HG03442 (cell line): ENCODE measurements at regions not wholly inside any gene's neighbourhood (a gene's known extent, or its start where the extent isn't known, plus 50 kb on each side); places are given as distances from the start of the nearest gene placed in this dataset.

Experiments used
- ATAC-seq: cut with Tn5 transposase; IDR thresholded peaks from one replicate; pipeline ENCODE4 v1.9.1; 2021; ENCODE audit warnings: mild to moderate bottlenecking, moderate library complexity; ENCODE audit not compliant: unreplicated experiment

DNA sequence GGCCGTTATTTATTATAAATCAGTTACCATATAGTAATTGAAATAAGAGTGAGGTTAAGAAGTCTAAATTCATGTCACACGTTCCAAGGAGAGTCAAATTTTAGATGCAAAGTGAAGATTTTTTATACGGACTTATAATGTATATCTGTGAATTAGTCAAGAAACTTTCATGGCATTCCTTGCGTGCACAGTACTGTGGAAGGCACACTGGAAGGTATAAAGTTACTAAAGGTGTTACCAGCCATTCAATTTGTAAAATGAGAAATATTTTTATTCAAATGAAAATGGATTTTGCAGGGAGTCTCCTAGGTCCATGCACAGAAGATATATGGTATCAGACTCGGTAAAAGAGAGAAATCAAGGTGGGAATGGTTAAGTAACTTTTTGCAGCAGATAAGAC, 408.1 kb upstream of the CTNND2 start:
- ATAC-seq: no peak

DNA sequence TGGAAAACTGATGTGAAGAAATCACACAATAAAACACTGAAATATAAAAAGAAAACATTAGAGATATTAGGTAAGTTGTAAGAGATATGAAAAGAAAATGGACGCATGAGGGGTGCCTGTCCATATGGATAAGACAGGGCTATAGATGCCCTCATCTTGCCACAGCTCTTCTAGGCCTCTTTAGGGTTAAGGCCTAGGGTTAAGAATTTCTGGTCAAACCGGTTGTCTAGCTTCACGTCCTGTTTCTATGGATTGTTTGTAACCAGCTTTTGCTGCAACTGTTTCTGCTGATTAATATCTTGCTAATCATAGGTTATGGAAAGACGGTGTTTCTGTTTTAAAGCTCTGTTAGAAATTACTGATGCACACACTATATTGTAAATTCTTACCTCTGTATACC, 389.9 kb upstream of the CTNND2 start:
- no peak for ATAC-seq

DNA sequence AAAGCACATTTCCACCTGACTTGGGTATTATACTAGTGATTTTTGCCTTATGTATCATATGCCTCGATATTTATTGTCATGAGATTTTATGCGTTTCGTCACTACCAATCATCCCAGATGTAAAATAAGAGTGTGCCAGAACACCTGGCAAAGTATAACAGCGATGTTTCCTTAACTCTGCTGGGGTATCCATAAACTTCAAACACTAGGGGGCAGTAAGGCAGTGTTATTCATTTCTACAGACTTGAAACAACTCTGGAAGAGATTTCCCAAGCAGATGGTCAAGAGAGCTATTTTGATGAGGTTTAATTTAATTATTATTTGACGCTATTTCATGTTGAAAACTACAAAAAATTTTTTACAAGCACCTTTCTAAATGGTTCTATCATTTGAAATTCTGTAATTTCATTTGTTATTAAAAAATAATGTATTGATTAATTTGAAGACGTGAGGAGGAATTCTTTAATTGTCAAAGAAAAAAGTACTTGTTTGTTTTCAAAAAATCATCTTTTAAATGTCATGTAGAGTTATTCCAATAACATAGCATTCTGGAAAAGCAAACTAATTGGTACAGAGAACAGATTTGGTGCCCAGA, 388.5 kb upstream of the CTNND2 start:
- no peak for ATAC-seq

DNA sequence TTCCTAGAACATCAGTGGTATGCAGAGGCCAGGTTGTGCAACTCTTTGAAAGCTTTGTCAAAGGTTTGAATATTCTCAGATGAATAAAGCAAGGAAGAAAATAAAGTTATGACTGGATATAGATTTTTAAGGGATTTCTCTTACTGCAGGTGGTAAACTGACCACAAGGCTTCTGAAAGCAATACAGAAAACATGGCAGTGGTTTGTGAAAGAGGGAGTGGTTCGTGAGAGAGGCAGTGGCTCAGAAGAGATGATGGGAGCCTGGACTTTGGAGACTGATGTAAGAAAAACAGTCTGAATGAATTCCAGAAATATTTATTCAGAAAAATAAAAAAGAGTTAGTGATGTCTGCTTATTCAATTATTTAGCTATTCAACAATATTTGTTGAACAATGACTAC, 380.4 kb upstream of the CTNND2 start:
- no peak for ATAC-seq

DNA sequence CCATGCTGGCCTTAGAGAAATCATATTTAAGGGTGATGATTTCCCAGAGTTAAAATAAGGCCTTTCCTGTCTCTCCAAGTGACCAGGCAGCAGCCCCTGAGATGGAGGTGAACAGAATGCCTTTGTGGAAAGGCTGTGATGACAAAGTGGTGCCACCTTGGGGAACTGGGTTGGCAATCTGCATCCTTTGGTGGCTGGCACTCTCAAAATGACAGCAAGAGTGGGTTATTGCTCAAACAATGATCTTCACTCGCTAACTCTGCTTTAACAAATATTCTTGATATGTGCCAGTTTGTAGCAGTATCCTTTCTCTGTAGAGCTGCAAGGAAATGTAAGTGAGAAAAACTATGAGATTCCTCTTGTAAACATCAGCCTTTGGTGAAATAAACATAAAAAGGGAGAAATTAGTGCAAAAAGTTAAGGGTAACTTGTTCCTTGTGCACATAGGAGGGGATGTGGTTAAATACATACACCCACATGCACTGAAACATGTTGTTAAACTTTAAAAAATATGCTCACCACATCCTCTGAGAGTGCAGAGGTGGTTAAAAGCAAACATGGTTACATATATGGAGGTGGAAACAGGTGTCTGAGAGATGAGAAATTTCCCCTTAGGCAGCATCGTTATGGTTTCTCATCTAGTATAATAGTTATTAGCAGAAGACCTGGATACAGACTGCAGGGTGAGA, 373.4 kb upstream of the CTNND2 start:
- no peak for ATAC-seq

DNA sequence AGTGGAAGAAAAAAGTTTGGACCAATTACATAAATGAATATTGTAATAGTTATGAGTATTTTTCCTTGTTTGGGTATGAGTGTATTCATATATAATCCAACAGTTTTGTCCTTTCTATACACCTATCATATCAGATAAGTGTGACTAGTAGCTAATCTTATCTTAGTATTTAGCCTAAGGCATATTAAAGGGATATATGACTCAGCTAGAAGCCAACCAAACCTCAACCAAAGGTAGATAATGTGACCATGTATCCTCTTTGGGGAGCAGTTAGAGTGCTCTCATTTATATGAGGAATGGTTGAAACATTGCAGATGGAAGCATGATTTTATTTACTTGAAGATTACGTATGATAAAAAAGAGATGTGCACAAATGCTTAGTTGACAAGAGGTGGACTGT, 370.0 kb upstream of the CTNND2 start:
- no peak for ATAC-seq

DNA sequence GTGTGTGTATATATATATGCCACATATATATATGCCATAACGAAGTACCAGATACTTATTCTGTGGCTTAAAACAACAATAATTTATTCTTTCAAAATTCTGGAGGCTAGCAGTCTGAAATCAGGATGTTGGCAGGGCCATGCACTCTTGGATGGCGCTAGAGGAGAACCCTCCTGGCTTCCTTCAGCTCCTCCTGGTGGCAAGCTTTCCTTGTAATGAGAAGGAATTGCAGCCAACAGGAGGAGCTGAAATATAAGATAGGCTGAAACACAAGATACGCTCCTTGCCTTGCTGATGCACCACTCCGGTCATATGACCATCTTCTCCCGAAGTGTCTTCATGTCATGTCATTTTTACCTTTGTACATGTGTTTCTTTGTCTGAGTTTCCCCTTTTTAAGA, 368.1 kb upstream of the CTNND2 start:
- no peak for ATAC-seq

DNA sequence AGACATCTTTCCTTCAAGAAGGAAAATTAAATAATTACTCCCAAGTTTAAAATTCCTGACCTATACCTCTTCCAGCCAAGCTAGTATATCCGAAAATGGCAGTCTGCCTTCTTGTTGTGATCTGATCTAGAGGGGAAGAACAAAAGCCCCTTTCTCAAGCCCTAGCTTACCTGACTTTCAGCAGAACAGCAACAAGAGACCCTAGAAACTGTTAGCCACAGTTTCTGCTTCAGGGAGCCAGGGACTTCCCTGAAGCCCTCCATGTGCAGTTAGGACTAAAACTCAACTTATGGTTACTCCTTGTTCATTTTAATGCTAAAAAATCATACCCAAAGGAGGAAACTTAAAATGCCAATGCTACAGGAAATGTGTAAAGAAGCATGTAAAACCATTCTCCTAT, 366.7 kb upstream of the CTNND2 start:
- ATAC-seq: no peak

DNA sequence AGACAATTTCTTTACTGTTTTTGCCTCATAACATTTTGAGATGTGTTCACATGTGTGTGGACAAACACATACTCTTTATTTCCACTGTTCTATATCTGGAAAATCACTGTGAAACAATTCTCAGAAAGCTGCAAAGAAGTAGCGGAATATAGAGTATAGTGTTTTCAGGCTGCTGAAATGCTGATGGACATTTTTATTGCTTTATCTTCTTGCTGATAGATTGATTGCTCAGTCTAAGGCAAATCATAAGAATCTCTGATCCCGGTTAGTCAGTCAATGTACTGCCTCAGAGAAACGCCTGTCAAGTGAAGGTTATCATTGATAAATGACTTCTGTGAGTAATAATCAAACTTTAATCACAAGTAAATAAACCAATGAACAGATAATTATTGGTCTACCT, 364.9 kb upstream of the CTNND2 start:
- no peak for ATAC-seq

DNA sequence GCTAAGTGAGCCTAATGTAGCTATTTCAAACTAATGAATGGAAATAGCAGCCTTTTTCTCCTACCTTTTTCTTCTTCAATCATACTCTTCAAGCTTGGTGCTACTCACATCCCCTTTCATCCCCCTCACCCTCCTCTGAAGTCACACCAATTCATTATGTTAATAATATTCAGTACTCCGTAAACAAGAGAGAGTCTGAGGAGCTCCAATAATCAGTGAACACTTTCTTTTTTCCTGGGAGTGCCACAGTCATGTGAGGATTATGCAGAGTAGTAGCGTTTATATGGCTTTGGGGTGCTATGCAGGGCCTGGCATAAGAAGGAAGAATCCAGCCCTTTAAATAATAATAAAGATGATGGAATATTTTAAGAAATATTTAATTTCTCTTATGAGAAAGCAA, 354.3 kb upstream of the CTNND2 start:
- ATAC-seq: no peak

DNA sequence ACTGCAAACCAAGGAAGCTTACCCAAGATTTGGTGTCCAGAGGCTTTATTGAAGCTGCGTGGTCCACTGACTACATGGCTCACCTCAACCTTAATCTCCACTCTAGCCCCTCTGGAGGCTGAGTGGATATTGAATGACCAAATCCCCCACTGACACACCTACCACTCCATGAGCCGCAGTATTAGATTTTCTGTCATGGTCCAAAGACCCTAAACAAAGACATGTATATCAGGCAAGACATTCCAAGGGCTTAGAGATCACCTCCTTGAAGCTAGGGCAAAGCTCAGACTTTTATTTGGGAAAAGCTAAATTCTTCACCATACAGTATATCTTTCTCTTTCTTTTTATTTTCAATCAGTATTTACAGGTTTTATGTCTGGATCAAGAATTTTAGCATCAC, 346.2 kb upstream of the CTNND2 start:
- no peak for ATAC-seq

DNA sequence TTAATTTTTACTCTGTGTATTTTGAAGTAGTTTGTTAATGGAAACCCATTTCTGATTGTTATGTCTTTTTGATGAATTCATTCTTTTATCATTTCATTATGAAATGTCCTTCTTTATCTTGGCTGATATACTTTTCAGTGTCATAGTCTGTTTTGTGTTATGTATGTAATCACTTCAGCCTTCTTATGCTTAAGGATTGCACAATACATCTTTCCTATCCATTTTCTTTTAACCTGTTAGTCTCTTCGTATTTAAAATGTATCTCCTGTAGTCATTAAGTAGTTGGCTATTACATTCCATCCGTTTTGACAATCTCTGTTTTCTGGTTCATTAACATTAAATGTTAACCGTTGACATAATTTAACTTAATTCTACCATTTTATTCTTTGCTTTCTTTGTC, 344.6 kb upstream of the CTNND2 start:
- ATAC-seq: no peak

DNA sequence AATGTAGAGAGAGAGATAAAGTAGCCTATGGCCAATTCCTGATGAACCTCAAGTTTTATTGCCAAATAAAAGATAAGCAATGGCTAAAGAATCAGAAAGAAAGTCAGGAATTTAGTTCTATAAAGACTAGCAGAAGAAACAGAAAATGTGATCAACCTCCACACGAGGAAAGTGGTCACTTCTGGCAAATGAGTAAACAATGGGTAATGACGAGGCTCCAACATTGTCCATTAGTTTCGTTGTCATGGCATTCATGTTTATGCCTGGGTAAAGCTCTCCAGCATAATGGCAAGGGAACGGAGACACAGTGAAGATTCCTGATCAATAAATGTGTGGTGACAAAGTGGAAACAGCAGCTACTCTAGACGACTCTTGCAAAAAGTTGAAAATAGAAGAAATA, 341.8 kb upstream of the CTNND2 start:
- ATAC-seq: no peak

DNA sequence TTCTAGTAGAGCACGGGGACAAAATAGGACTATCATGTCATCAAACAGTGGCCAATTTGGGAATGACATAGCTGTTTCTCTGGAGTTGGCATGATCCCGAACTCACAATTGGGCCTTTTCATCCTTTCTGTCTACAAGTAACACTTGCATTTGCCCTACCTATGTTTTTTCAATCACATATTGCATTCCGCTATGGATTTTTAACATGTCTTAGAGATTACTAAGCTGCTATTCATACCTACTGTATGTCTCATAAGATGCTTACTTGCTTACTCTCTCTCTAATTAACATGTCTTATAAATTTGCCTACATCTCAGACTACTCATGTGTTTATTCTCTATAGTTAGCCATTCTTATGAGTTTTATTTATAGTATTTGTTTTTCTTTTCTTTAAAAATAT, 341.2 kb upstream of the CTNND2 start:
- no peak for ATAC-seq

DNA sequence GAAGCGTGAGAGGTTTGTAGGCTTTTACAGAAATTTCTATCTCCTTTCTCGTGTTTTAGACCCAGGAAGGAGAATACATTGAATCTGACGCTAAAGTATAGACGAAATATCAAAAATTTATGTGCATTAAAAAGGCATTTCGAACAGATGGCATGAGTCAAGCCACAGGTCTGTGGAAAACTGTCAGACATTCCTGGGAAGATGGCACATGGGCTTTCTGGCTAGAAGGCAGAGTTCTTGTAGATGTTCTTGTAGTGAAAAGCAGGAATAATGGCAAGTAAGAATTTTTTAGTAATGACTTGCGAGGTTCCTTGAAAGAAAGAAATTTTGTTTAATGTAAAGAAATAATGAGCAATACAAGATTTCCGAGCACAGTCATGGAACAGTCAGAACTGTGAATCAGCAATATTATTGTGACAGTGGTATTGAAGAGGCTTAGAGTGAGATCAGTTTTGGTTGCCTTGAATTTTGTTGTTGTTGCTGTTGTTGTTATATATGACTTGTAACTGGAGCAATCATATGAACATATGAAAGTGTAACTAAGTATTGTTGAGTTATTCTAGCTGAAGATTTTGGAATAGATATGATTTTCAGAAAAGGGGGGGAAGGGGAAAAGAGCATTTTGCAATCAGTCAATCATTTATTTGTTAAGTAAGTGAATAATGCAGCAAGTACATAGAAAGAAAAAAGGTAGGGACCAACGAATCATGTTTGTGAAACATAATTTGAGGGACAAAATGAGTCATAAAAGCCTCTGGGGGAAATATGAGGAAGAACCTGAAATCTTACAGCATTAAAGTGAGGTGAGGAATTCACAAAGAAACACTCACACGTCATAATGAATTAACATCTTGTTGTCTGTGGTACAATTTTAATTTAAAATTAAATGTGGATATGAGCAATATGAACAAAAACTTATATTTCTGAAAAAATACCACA, 339.0 kb upstream of the CTNND2 start:
- ATAC-seq: no peak

DNA sequence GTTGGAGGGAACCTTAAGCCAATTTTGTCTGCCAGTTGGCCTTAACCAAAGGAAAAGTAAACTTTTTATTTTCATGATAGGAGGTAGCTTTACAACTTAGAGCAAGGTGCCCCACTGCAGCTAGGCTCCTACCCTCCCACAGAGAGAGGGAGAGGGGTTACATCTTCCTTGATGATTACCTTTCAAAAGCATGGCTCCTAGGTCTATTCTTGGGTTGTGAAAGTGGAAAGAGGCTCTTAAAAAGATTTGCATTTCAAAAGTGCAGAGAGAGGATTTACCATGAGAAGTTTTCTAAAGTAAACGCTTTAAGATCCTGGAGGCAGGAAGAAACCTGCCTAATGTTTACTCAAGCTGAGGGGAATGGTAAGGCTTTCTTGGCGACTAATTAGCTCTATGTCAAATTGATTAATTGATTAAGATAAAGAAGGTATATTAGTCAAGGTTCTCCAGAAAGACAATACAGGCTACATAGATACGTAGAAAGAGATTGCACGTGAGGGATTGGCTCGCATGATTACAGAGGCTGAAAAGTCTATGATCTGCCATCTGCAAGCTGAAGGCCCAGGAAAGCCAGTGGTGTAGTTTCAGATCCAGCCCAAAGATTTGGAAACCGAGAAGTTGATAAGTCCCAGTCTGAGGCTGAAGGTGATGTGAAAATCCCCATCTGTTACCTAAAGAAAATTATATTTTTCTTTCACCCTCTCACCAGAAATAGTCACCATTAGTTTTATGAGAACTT, 333.8 kb upstream of the CTNND2 start:
- ATAC-seq: no peak

DNA sequence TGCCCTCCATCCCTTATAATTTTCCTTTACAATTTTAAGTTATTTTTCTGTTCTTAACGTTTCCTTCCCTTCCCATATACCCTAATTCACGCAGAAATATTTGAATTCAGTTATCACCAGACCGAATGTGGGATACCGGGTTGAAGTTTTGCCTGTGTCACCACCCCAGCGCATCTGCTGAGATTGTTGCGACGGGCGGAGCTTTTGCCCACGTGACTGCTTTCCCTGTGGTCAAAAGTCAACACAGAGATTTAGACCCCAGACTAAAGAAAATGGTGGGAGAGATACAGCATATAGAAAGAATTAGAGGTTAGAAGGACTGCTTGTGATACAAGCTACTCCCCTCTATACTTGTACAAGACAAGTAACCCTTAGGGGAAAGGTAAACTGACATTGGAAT, 326.4 kb upstream of the CTNND2 start:
- ATAC-seq: no peak

DNA sequence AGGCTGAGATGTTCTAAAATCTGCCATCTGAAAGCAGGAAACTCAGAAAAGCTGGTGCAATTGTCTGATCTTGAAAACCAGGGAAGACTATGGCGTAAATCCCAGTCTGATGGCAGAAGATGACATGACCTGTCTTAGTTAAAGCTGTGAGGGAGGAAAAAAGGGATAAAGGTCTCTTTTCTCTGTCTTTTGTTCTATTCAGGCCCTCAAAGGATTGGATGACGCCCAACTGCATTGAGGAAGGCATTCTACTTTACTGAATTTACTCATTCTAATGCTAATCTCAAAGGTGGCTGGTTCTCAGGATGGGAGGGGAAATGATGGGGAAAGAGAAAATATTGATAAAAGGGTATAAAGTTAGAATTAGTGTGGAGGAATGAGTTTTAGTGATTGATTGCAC, 312.8 kb upstream of the CTNND2 start:
- ATAC-seq: no peak

DNA sequence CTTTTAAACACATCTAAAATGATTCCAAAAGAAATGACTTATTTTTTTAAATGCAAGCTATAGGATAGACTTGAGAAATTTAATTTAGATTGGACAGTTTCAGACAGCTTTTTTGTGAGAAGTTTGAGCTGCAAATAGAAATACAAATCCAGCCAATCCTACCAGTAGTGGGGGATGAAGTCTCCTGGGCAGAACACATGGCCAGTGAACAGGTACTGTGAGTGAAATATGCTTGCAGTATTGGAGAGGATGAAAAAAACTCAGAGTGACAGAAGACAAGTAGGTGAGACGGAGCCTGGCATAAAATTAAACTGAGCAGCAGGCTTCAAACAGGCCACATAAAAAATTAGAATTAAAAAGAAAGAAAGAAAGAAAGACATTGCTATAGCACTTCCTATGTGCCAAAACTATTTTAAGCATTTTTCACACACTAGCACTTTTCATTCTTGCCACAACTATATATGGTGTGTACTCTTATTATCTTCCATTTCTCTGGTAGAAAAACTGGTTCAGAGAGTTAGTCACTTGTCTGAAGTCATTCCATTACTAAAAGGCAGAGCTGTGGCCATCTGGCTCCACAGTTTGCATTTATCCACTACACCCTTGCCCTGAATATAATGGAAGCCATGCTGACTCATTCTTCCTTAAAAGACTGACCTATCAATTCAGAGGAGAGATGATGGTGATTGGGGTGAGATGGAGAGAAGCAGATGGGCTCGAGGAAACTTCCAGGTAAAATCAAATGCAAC, 310.2 kb upstream of the CTNND2 start:
- no peak for ATAC-seq

DNA sequence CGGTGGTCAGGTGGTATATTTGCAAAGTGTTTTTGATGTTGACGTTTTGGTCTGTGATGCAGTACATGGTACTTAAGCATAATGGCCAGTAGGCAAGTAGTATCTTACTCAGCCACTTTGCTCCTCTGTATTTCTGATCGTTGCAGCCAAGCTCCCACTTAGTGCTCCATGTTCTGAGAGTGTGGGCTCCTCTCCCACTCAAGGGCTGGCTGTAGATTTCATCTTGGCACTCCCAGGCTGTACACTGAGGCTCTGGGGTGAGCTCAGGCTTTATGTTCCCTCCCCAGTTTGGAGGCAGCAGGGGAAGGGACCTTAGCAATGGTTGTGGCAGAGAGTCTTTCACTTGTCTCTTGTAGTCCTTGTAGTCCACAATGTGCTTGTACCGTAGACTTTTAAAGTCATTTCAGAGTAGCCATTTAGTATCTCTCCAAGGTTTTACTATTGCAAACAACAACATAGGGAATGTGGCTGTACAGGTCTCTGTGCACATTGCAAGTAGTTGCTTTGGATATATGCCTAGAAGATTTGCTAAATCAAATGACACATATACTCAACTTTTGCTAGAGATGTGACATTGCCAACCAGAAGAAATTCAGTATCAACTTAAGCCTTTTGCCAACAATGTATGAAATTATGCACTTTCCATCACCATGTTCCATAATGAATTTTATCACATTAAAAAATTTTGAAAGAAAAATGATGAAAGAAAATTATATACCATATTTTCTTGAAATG, 304.3 kb upstream of the CTNND2 start:
- ATAC-seq: no peak
